ENCODE measurements at regions not wholly inside any gene's neighbourhood (a gene's known extent, or its start where the extent isn't known, plus 50 kb on each side); places are given as distances from the start of the nearest gene placed in this dataset.

- POLR2A ChIA-PET: no interaction called here
- no peaks in the 10 kb centered on the region for H3K4me1 Mint-ChIP-seq (ENCODE audit: insufficient read depth, unreplicated experiment)
Measured at GRCh38 chr21:32917362-32918135, 108.2 kb upstream of the OLIG2 start.

GRCh38 chr21:32918478-32919120, 107.1 kb upstream of the OLIG2 start:
- ChIA-PET POLR2A (no interaction called here), CTCF (interaction anchor here (0.6 to 1.4 kb wide), 3 partner anchors 22 to 492 kb away, joined by 3 to 6 read pairs (median 3); no protein-coding TSS in a partner anchor)
- BruUV-seq (replicated peaks): no TSS peak
- H3K27ac Mint-ChIP-seq (ENCODE audit: low read depth, unreplicated experiment): no peak overlapping the region
- no peak for TF ChIP-seq CTCF (IDR thresholded peaks at IDR 0.05; ENCODE audit: unreplicated experiment)
- H3K9me3 Mint-ChIP-seq (ENCODE audit: unreplicated experiment): no peaks in the 10 kb centered on the region
- no peak for DNase-seq (ENCODE audit: unreplicated experiment)
- H3K27me3 Mint-ChIP-seq (ENCODE audit: insufficient read depth, unreplicated experiment): peaks cover 72% of the 10 kb centered on the region
- no peak overlapping the region for H3K4me3 Mint-ChIP-seq (ENCODE audit: unreplicated experiment)
- no peaks in the 10 kb centered on the region for H3K4me1 Mint-ChIP-seq (ENCODE audit: insufficient read depth, unreplicated experiment)
- intact Hi-C loops (cut with micrococcal nuclease): no loop called here
- no peaks in the 10 kb centered on the region for H3K36me3 Mint-ChIP-seq (ENCODE audit: insufficient read depth, unreplicated experiment)

More at GRCh38 chr21:32917362-32918135, 108.2 kb upstream of the OLIG2 start:
- Mint-ChIP-seq H3K9me3 (ENCODE audit: unreplicated experiment) (no peaks in the 10 kb centered on the region), H3K4me3 (ENCODE audit: unreplicated experiment) (no peak overlapping the region), H3K36me3 (ENCODE audit: insufficient read depth, unreplicated experiment) (no peaks in the 10 kb centered on the region), H3K27ac (ENCODE audit: low read depth, unreplicated experiment) (no peak overlapping the region), H3K27me3 (ENCODE audit: insufficient read depth, unreplicated experiment) (peaks cover 67% of the 10 kb centered on the region)
- no peak for TF ChIP-seq CTCF (IDR thresholded peaks at IDR 0.05; ENCODE audit: unreplicated experiment)
- CTCF ChIA-PET: interaction anchor here (0.5 to 1.9 kb wide), 5 partner anchors 23 to 1138 kb away, joined by 3 to 13 read pairs (median 4); no protein-coding TSS in a partner anchor
- BruUV-seq (replicated peaks): no TSS peak
- intact Hi-C loops (cut with micrococcal nuclease): no loop called here
- no peak for DNase-seq (ENCODE audit: unreplicated experiment)

GRCh38 chr21:32920474-32920873, 105.3 kb upstream of the OLIG2 start:
- H3K36me3 Mint-ChIP-seq (ENCODE audit: insufficient read depth, unreplicated experiment): no peaks in the 10 kb centered on the region
- H3K27ac Mint-ChIP-seq (ENCODE audit: low read depth, unreplicated experiment): no peak overlapping the region
- BruUV-seq (replicated peaks): no TSS peak
- CTCF ChIA-PET: interaction anchor here (0.8 to 1.0 kb wide), 2 partner anchors 20 to 88 kb away, joined by 3 read pairs; no protein-coding TSS in a partner anchor
- peaks cover 67% of the 10 kb centered on the region for H3K27me3 Mint-ChIP-seq (ENCODE audit: insufficient read depth, unreplicated experiment)
- POLR2A ChIA-PET: no interaction called here
- H3K4me1 Mint-ChIP-seq (ENCODE audit: insufficient read depth, unreplicated experiment): no peaks in the 10 kb centered on the region
- peaks cover 12% of the 10 kb centered on the region for H3K9me3 Mint-ChIP-seq (ENCODE audit: unreplicated experiment)
- DNase-seq (ENCODE audit: unreplicated experiment): no peak
- no peak overlapping the region for H3K4me3 Mint-ChIP-seq (ENCODE audit: unreplicated experiment)
- no peak for TF ChIP-seq CTCF (IDR thresholded peaks at IDR 0.05; ENCODE audit: unreplicated experiment)
- intact Hi-C loops (cut with micrococcal nuclease): no loop called here

GRCh38 chr21:32921632-32922230, 104.0 kb upstream of the OLIG2 start:
- Mint-ChIP-seq H3K9me3 (ENCODE audit: unreplicated experiment) (peaks cover 12% of the 10 kb centered on the region), H3K4me1 (ENCODE audit: insufficient read depth, unreplicated experiment) (no peaks in the 10 kb centered on the region), H3K27me3 (ENCODE audit: insufficient read depth, unreplicated experiment) (peaks cover 57% of the 10 kb centered on the region), H3K27ac (ENCODE audit: low read depth, unreplicated experiment) (no peak overlapping the region), H3K36me3 (ENCODE audit: insufficient read depth, unreplicated experiment) (no peaks in the 10 kb centered on the region), H3K4me3 (ENCODE audit: unreplicated experiment) (no peak overlapping the region)
- ChIA-PET POLR2A (no interaction called here), CTCF (interaction anchor here (1.0 to 1.4 kb wide), 3 partner anchors 9 to 19 kb away, joined by 3 to 5 read pairs (median 4); no protein-coding TSS in a partner anchor)
- no TSS peak for BruUV-seq (replicated peaks)
- TF ChIP-seq CTCF (IDR thresholded peaks at IDR 0.05; ENCODE audit: unreplicated experiment): peak; percentile 24
- intact Hi-C loops (cut with micrococcal nuclease): no loop called here
- peak; percentile 27 for DNase-seq (ENCODE audit: unreplicated experiment)

Data from MCF 10A (cell line).